Choroid plexus epithelial cell (primary cell): ENCODE measurements at regions not wholly inside any gene's neighbourhood (a gene's known extent, or its start where the extent isn't known, plus 50 kb on each side); places are given as distances from the start of the nearest gene placed in this dataset.
"Not testable (repeated sequence)": the region's sequence is repeated elsewhere in the genome, so short reads cannot be mapped to it uniquely, and the experiment has no call there.

Experiments
- DNase-seq: peaks from one replicate; pipeline ENCODE4 v3.0.0-alpha.2; 2010; ENCODE audit warnings: low read depth
- H3K4me3 ChIP-seq: 2 replicates; pipeline ENCODE4 v1.5.1; 2011; ENCODE audit warnings: low read depth, mild to moderate bottlenecking, control low read depth, low read length, moderate library complexity
- CTCF ChIP-seq: conservative IDR thresholded peaks from 2 replicates; pipeline ENCODE4 v1.5.1; 2011; ENCODE audit warnings: low read depth, mild to moderate bottlenecking, control low read depth, inconsistent platforms, low read length, moderate library complexity

GRCh38 chr6:6946206-6947155, 161.3 kb upstream of the RREB1 start:
- DNase-seq: peak; percentile 30
- TF ChIP-seq CTCF: no peak
- H3K4me3 ChIP-seq: no peak overlapping the region

GRCh38 chr6:6950373-6951145, 157.2 kb upstream of the RREB1 start:
- no peak overlapping the region for H3K4me3 ChIP-seq
- TF ChIP-seq CTCF: no peak
- no peak for DNase-seq

- TF ChIP-seq CTCF: no peak
- no peak for DNase-seq
- no peak overlapping the region for H3K4me3 ChIP-seq
Measured at GRCh38 chr6:6951355-6951754, 156.4 kb upstream of the RREB1 start.

- TF ChIP-seq CTCF: no peak
- DNase-seq: no peak
- no peak overlapping the region for H3K4me3 ChIP-seq
Measured at GRCh38 chr6:6952484-6952883, 155.3 kb upstream of the RREB1 start.

GRCh38 chr6:6952927-6953326, 154.8 kb upstream of the RREB1 start:
- not testable (repeated sequence) for H3K4me3 ChIP-seq, DNase-seq

- no peak for DNase-seq
- H3K4me3 ChIP-seq: no peak overlapping the region
- TF ChIP-seq CTCF: no peak
Measured at GRCh38 chr6:6960571-6961251, 147.1 kb upstream of the RREB1 start.

- TF ChIP-seq CTCF: no peak
- H3K4me3 ChIP-seq: no peak overlapping the region
- DNase-seq: no peak
Measured at GRCh38 chr6:6962086-6962485, 145.7 kb upstream of the RREB1 start.
